ENCODE measurements at regions not wholly inside any gene's neighbourhood (a gene's known extent, or its start where the extent isn't known, plus 50 kb on each side); places are given as distances from the start of the nearest gene placed in this dataset.
"Not testable (repeated sequence)": the region's sequence is repeated elsewhere in the genome, so short reads cannot be mapped to it uniquely, and the experiment has no call there.

GRCh38 chr9:119675951-119676350 lies 306.7 kb upstream of the BRINP1 start:
- DNase-seq (ENCODE audit: low spot score), result no peak
- ChIA-PET POLR2A (ENCODE audit: low non-redundant PET) (no interaction called here), CTCF (no interaction called here)
- no peaks in the 10 kb centered on the region for H3K9me3 ChIP-seq (ENCODE audit: low read depth, low read length, poor library complexity, severe bottlenecking)
- H3K4me3 ChIP-seq (ENCODE audit: low read depth, low read length, poor library complexity, severe bottlenecking), result no peak overlapping the region
- no peaks in the 10 kb centered on the region for H3K36me3 ChIP-seq (ENCODE audit: insufficient read depth, low read length, poor library complexity, severe bottlenecking)
- no peak overlapping the region for H3K27ac ChIP-seq (ENCODE audit: low read depth, low read length, poor library complexity, severe bottlenecking)
- intact Hi-C loops (cut with micrococcal nuclease; ENCODE audit: unreplicated experiment), result no loop called here
- BruUV-seq (replicated peaks), result no TSS peak
- no peak for TF ChIP-seq CTCF (conservative IDR thresholded peaks at IDR 0.05; ENCODE audit: low read depth, low read length)
- no peak for TF ChIP-seq EZH2 (IDR thresholded peaks at IDR 0.05; ENCODE audit: borderline replicate concordance, low read depth, low read length, poor library complexity, severe bottlenecking)
- no peaks in the 10 kb centered on the region for H3K27me3 ChIP-seq (replicated peaks; ENCODE audit: insufficient read depth, low read depth, low read length, poor library complexity)
- no peaks in the 10 kb centered on the region for H3K4me1 ChIP-seq (ENCODE audit: insufficient read depth, low read length, poor library complexity, severe bottlenecking)

- H3K4me1 ChIP-seq (ENCODE audit: insufficient read depth, low read length, poor library complexity, severe bottlenecking); H3K4me3 ChIP-seq (ENCODE audit: low read depth, low read length, poor library complexity, severe bottlenecking); H3K27ac ChIP-seq (ENCODE audit: low read depth, low read length, poor library complexity, severe bottlenecking); intact Hi-C loops (cut with micrococcal nuclease; ENCODE audit: unreplicated experiment); BruUV-seq (replicated peaks); CTCF ChIA-PET; DNase-seq (ENCODE audit: low spot score); H3K36me3 ChIP-seq (ENCODE audit: insufficient read depth, low read length, poor library complexity, severe bottlenecking); H3K9me3 ChIP-seq (ENCODE audit: low read depth, low read length, poor library complexity, severe bottlenecking); POLR2A ChIA-PET (ENCODE audit: low non-redundant PET); H3K27me3 ChIP-seq (replicated peaks; ENCODE audit: insufficient read depth, low read depth, low read length, poor library complexity): not testable (repeated sequence)
Observed at GRCh38 chr9:119672763-119673162, 303.5 kb upstream of the BRINP1 start.

GRCh38 chr9:119667916-119668315 lies 298.7 kb upstream of the BRINP1 start:
- no peaks in the 10 kb centered on the region for H3K36me3 ChIP-seq (ENCODE audit: insufficient read depth, low read length, poor library complexity, severe bottlenecking)
- H3K27me3 ChIP-seq (replicated peaks; ENCODE audit: insufficient read depth, low read depth, low read length, poor library complexity), result no peaks in the 10 kb centered on the region
- DNase-seq (ENCODE audit: low spot score), result no peak
- intact Hi-C loops (cut with micrococcal nuclease; ENCODE audit: unreplicated experiment), result no loop called here
- H3K4me1 ChIP-seq (ENCODE audit: insufficient read depth, low read length, poor library complexity, severe bottlenecking), result no peaks in the 10 kb centered on the region
- POLR2A ChIA-PET (ENCODE audit: low non-redundant PET), result no interaction called here
- BruUV-seq (replicated peaks), result no TSS peak
- H3K4me3 ChIP-seq (ENCODE audit: low read depth, low read length, poor library complexity, severe bottlenecking), result no peak overlapping the region
- CTCF ChIA-PET, result no interaction called here
- H3K9me3 ChIP-seq (ENCODE audit: low read depth, low read length, poor library complexity, severe bottlenecking), result no peaks in the 10 kb centered on the region
- TF ChIP-seq CTCF (conservative IDR thresholded peaks at IDR 0.05; ENCODE audit: low read depth, low read length) (no peak), EZH2 (IDR thresholded peaks at IDR 0.05; ENCODE audit: borderline replicate concordance, low read depth, low read length, poor library complexity, severe bottlenecking) (no peak)
- no peak overlapping the region for H3K27ac ChIP-seq (ENCODE audit: low read depth, low read length, poor library complexity, severe bottlenecking)

- H3K27ac ChIP-seq (ENCODE audit: low read depth, low read length, poor library complexity, severe bottlenecking), result no peak overlapping the region
- H3K9me3 ChIP-seq (ENCODE audit: low read depth, low read length, poor library complexity, severe bottlenecking), result no peaks in the 10 kb centered on the region
- no peaks in the 10 kb centered on the region for H3K4me1 ChIP-seq (ENCODE audit: insufficient read depth, low read length, poor library complexity, severe bottlenecking)
- no peaks in the 10 kb centered on the region for H3K27me3 ChIP-seq (replicated peaks; ENCODE audit: insufficient read depth, low read depth, low read length, poor library complexity)
- H3K36me3 ChIP-seq (ENCODE audit: insufficient read depth, low read length, poor library complexity, severe bottlenecking), result no peaks in the 10 kb centered on the region
- no TSS peak for BruUV-seq (replicated peaks)
- intact Hi-C loops (cut with micrococcal nuclease; ENCODE audit: unreplicated experiment), result no loop called here
- H3K4me3 ChIP-seq (ENCODE audit: low read depth, low read length, poor library complexity, severe bottlenecking), result no peak overlapping the region
- CTCF ChIA-PET, result no interaction called here
- TF ChIP-seq CTCF (conservative IDR thresholded peaks at IDR 0.05; ENCODE audit: low read depth, low read length) (no peak), EZH2 (IDR thresholded peaks at IDR 0.05; ENCODE audit: borderline replicate concordance, low read depth, low read length, poor library complexity, severe bottlenecking) (no peak)
- POLR2A ChIA-PET (ENCODE audit: low non-redundant PET), result no interaction called here
- DNase-seq (ENCODE audit: low spot score), result no peak
Observed at GRCh38 chr9:119667163-119667562, 297.9 kb upstream of the BRINP1 start.
